IMR-90 (cell line): ENCODE measurements at regions not wholly inside any gene's neighbourhood (a gene's known extent, or its start where the extent isn't known, plus 50 kb on each side); places are given as distances from the start of the nearest gene placed in this dataset.

Experiments
- ATAC-seq: fragments of 200-7000 bp; cut with Tn5 transposase; 2 replicates; pipeline ENCODE4 v1.9.1; 2020; ENCODE audit warnings: low read depth, mild to moderate bottlenecking, moderate library complexity
- BruUV-seq: library from RNA; stranded (reverse); fragments of 400-500 nt; replicated peaks from 2 replicates; lab custom pipeline; 2021; lab: Mats Ljungman, UMichigan
- CTCF ChIA-PET: fragments of 300-600 bp; formaldehyde crosslinking; extraction: SDS; loops from one replicate; lab custom pipeline; 2021; ENCODE audit warnings: antibody characterized with exemption; lab: Yijun Ruan, JAX
- POLR2A ChIA-PET: fragments of 300-600 bp; sonication (Branson Sonifier 250); formaldehyde crosslinking; loops from one replicate; lab custom pipeline; 2022; ENCODE audit warnings: antibody characterized with exemption; ENCODE audit not compliant: unreplicated experiment; lab: Charles Lee
- DNase-seq: peaks from one replicate; pipeline ENCODE4 v3.0.0; 2013
- H2AFZ ChIP-seq: replicated peaks from 2 replicates; pipeline ENCODE3; 2013; ENCODE audit warnings: low read length, mild to moderate bottlenecking; ENCODE audit not compliant: poor library complexity
- H2AK5ac ChIP-seq: 2 replicates; pipeline ENCODE4 v1.6.1; 2013; ENCODE audit warnings: low read depth, low read length, inconsistent platforms
- H2AK9ac ChIP-seq: replicated peaks from 2 replicates; pipeline ENCODE3; 2013; ENCODE audit warnings: mild to moderate bottlenecking, low read depth, low read length, moderate library complexity; ENCODE audit not compliant: poor library complexity
- H2BK120ac ChIP-seq: 2 replicates; pipeline ENCODE4 v1.6.1; 2013; ENCODE audit warnings: low read depth, low read length, inconsistent platforms
- H2BK15ac ChIP-seq: 3 replicates; pipeline ENCODE4 v1.6.1; 2013; ENCODE audit warnings: low read depth, low read length, inconsistent platforms
- H2BK20ac ChIP-seq: 2 replicates; pipeline ENCODE4 v1.6.1; 2013; ENCODE audit warnings: low read depth, mild to moderate bottlenecking, inconsistent platforms, low read length, moderate library complexity
- H2BK5ac ChIP-seq: 2 replicates; pipeline ENCODE4 v1.6.1; 2013; ENCODE audit warnings: mild to moderate bottlenecking, low read depth, low read length, inconsistent platforms; ENCODE audit not compliant: poor library complexity, severe bottlenecking
- H3K14ac ChIP-seq: replicated peaks from 2 replicates; pipeline ENCODE4 v1.6.1; 2013; ENCODE audit warnings: low read depth, low read length, inconsistent platforms
- H3K18ac ChIP-seq: 2 replicates; pipeline ENCODE4 v1.6.1; 2013; ENCODE audit warnings: low read depth, low read length, control low read depth
- H3K23ac ChIP-seq: 2 replicates; pipeline ENCODE4 v1.6.1; 2013; ENCODE audit warnings: low read depth, low read length, inconsistent platforms
- H3K27ac ChIP-seq: 2 replicates; pipeline ENCODE4 v1.5.1; 2013; ENCODE audit warnings: mild to moderate bottlenecking, control low read depth, low read length; ENCODE audit not compliant: insufficient read depth
- H3K27me3 ChIP-seq: 2 replicates; pipeline ENCODE4 v1.6.1; 2013; ENCODE audit warnings: low read length; ENCODE audit not compliant: control insufficient read depth, insufficient read depth
- H3K36me3 ChIP-seq: 2 replicates; pipeline ENCODE4 v1.6.1; 2013; ENCODE audit warnings: low read length, mixed read lengths; ENCODE audit not compliant: control insufficient read depth, insufficient read depth
- H3K4ac ChIP-seq: 2 replicates; pipeline ENCODE4 v1.6.1; 2013; ENCODE audit warnings: low read depth, low read length, inconsistent platforms
- H3K4me1 ChIP-seq: 2 replicates; pipeline ENCODE4 v1.6.1; 2013; ENCODE audit warnings: low read length, mixed read lengths; ENCODE audit not compliant: control insufficient read depth, insufficient read depth
- H3K4me2 ChIP-seq: 2 replicates; pipeline ENCODE4 v1.6.1; 2013; ENCODE audit warnings: low read depth, mild to moderate bottlenecking, control low read depth, low read length, moderate library complexity
- H3K4me3 ChIP-seq: 2 replicates; pipeline ENCODE4 v1.5.1; 2013; ENCODE audit warnings: low read depth, mild to moderate bottlenecking, control low read depth, low read length, moderate library complexity; ENCODE audit not compliant: insufficient read depth
- H3K56ac ChIP-seq: 2 replicates; pipeline ENCODE4 v1.6.1; 2013; ENCODE audit warnings: low read length, inconsistent platforms; ENCODE audit not compliant: insufficient read depth; ENCODE audit errors: extremely low read depth
- H3K79me1 ChIP-seq, 2 experiments: 2 replicates each; pipeline ENCODE4 v1.6.1; 2013; ENCODE audit warnings: low read length in 2 of 2, inconsistent platforms in 1 of 2, low read depth in 1 of 2
- H3K9ac ChIP-seq: 2 replicates; pipeline ENCODE4 v1.6.1; 2013; ENCODE audit warnings: low read depth, low read length, control low read depth
- H3K9me1 ChIP-seq: 2 replicates; pipeline ENCODE4 v1.6.1; 2013; ENCODE audit warnings: low read length, inconsistent platforms; ENCODE audit not compliant: insufficient read depth
- H3K9me3 ChIP-seq: 2 replicates; pipeline ENCODE4 v1.6.1; 2013; ENCODE audit warnings: low read length; ENCODE audit not compliant: control insufficient read depth, insufficient read depth
- H4K20me1 ChIP-seq: 2 replicates; pipeline ENCODE4 v1.6.1; 2013; ENCODE audit warnings: low read length, inconsistent platforms; ENCODE audit not compliant: insufficient read depth
- H4K5ac ChIP-seq: 2 replicates; pipeline ENCODE4 v1.6.1; 2013; ENCODE audit warnings: mild to moderate bottlenecking, low read depth, low read length, control low read depth
- H4K8ac ChIP-seq, 2 experiments: 2 replicates each; pipeline ENCODE4 v1.6.1; 2013; ENCODE audit warnings: low read depth in 2 of 2, low read length in 2 of 2, control low read depth in 1 of 2, inconsistent platforms in 1 of 2
- H4K91ac ChIP-seq: 2 replicates; pipeline ENCODE4 v1.6.1; 2013; ENCODE audit warnings: low read depth, low read length, inconsistent platforms; ENCODE audit not compliant: insufficient read depth
- CEBPB ChIP-seq: IDR thresholded peaks from 2 replicates; pipeline ENCODE4 v1.6.1; 2012; ENCODE audit warnings: low read depth, low read length, improper control_type of control experiment
- MAFK ChIP-seq: IDR thresholded peaks from 2 replicates; pipeline ENCODE4 v1.6.1; 2012; ENCODE audit warnings: low read depth, low read length, improper control_type of control experiment
- MAZ ChIP-seq: IDR thresholded peaks from 2 replicates; pipeline ENCODE4 v1.6.1; 2012; ENCODE audit warnings: low read depth, mild to moderate bottlenecking, low read length, improper control_type of control experiment, moderate library complexity, borderline replicate concordance
- RAD21 ChIP-seq: IDR thresholded peaks from 2 replicates; pipeline ENCODE4 v1.6.1; 2012; ENCODE audit warnings: low read length, improper control_type of control experiment
- SMC3 ChIP-seq: fragments of 150-350 bp; IDR thresholded peaks from 2 replicates; pipeline ENCODE4 v1.6.1; 2016; ENCODE audit warnings: low read depth, mild to moderate bottlenecking, antibody characterized with exemption, low read length, moderate library complexity
- WGBS, 2 experiments: methylation state at CpG; one replicate each; pipeline versions ENCODE4 v1.1.5 to v1.1.7; 2013; ENCODE audit warnings: missing lambda C conversion rate in 2 of 2; ENCODE audit not compliant: insufficient read length in 1 of 2; ENCODE audit errors: extremely low coverage in 2 of 2; 5-methylcytosine and 5-hydroxymethylcytosine counted together
- dilution Hi-C: fragments of 300-500 bp; cut with HindIII; formaldehyde crosslinking; loops from one replicate; pipeline ENCODE4 v1.14.3; 2018; ENCODE audit warnings: low sequenced_read_pairs; ENCODE audit not compliant: unreplicated experiment
- in situ Hi-C: fragments of 300-500 bp; cut with MboI; formaldehyde crosslinking; loops from 3 replicates; pipeline ENCODE4 v1.14.3; 2019; ENCODE audit warnings: low sequenced_read_pairs, inconsistent platforms, mixed read lengths
- intact Hi-C: fragments of 100-400 bp; cut with micrococcal nuclease; formaldehyde crosslinking; loops from 2 replicates; pipeline ENCODE4 v1.10.0; 2022
- TF ChIP-seq, protein P1 (sequence below): conservative IDR thresholded peaks from 2 replicates; pipeline ENCODE4 v1.5.1; 2012; ENCODE audit warnings: mild to moderate bottlenecking, low read depth, low read length, improper control_type of control experiment
- TF ChIP-seq, protein P2 (sequence below): fragments of 150-350 bp; IDR thresholded peaks from 2 replicates; pipeline ENCODE4 v1.6.1; 2016; ENCODE audit warnings: low read depth, mild to moderate bottlenecking, low read length, moderate library complexity, borderline replicate concordance
- TF ChIP-seq, protein P3 (sequence below): fragments of 150-350 bp; IDR thresholded peaks from 2 replicates; pipeline ENCODE4 v1.6.1; 2017; ENCODE audit warnings: mild to moderate bottlenecking, antibody characterized with exemption, low read length, low read depth

DNA sequence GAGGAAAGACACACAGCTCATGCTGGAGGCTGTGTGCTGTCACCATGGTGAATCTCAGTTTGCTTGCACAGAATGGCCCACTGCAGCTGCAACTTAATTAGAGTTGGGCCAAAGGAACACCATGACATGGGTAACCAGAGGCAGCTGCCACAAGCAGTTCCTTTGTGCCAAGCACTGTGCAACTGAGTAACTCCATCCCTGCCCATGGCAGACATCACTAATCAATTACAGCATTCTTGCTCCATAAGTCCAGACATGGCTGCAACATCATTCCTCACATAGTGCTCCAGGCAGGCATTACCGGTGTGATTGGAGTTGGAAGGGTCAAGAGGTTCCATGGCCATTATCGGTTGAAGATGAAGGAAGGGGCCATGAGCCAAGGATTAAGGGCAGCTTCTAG lies 207.0 kb downstream of the RBM19 start:
- no TSS peak for BruUV-seq

More for the DNA sequence above, 207.0 kb downstream of the RBM19 start:
- TF ChIP-seq, protein P1, sequence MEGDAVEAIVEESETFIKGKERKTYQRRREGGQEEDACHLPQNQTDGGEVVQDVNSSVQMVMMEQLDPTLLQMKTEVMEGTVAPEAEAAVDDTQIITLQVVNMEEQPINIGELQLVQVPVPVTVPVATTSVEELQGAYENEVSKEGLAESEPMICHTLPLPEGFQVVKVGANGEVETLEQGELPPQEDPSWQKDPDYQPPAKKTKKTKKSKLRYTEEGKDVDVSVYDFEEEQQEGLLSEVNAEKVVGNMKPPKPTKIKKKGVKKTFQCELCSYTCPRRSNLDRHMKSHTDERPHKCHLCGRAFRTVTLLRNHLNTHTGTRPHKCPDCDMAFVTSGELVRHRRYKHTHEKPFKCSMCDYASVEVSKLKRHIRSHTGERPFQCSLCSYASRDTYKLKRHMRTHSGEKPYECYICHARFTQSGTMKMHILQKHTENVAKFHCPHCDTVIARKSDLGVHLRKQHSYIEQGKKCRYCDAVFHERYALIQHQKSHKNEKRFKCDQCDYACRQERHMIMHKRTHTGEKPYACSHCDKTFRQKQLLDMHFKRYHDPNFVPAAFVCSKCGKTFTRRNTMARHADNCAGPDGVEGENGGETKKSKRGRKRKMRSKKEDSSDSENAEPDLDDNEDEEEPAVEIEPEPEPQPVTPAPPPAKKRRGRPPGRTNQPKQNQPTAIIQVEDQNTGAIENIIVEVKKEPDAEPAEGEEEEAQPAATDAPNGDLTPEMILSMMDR = no peak
- TF ChIP-seq, protein P2, sequence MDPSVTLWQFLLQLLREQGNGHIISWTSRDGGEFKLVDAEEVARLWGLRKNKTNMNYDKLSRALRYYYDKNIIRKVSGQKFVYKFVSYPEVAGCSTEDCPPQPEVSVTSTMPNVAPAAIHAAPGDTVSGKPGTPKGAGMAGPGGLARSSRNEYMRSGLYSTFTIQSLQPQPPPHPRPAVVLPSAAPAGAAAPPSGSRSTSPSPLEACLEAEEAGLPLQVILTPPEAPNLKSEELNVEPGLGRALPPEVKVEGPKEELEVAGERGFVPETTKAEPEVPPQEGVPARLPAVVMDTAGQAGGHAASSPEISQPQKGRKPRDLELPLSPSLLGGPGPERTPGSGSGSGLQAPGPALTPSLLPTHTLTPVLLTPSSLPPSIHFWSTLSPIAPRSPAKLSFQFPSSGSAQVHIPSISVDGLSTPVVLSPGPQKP = no peak
- TF ChIP-seq CEBPB (no peak), RAD21 (no peak), MAFK (no peak), MAZ (no peak), SMC3 (no peak)
- TF ChIP-seq, protein P3, sequence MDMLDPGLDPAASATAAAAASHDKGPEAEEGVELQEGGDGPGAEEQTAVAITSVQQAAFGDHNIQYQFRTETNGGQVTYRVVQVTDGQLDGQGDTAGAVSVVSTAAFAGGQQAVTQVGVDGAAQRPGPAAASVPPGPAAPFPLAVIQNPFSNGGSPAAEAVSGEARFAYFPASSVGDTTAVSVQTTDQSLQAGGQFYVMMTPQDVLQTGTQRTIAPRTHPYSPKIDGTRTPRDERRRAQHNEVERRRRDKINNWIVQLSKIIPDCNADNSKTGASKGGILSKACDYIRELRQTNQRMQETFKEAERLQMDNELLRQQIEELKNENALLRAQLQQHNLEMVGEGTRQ = no peak
- Histone ChIP-seq H4K8ac (no peak overlapping the region), H2AFZ (peak overlapping the region; percentile 30), H2BK20ac (no peak overlapping the region), H4K20me1 (no peaks in the 10 kb centered on the region), H2BK120ac (no peak overlapping the region), H3K56ac (no peak overlapping the region), H3K4me1 (no peaks in the 10 kb centered on the region), H3K4me2 (no peak overlapping the region), H2AK5ac (no peak overlapping the region), H4K91ac (no peak overlapping the region), H3K27ac (no peak overlapping the region), H3K4ac (no peak overlapping the region), H3K36me3 (no peaks in the 10 kb centered on the region), H3K23ac (no peak overlapping the region), H3K79me1 (no peaks in the 10 kb centered on the region), H3K9me3 (no peaks in the 10 kb centered on the region), H4K5ac (no peak overlapping the region), H3K4me3 (no peak overlapping the region), H2AK9ac (no peak overlapping the region), H3K27me3 (peaks cover 22% of the 10 kb centered on the region), H2BK15ac (no peak overlapping the region), H3K9me1 (peaks cover 4% of the 10 kb centered on the region; the same call in 1 of the 2 replicates), H2BK5ac (no peak overlapping the region), H3K9ac (no peak overlapping the region), H3K14ac (no peak overlapping the region), H3K18ac (no peak overlapping the region)
- CTCF ChIA-PET = no interaction called here
- no peak for ATAC-seq
- no CpG with 5 or more reads among the region's 2 CpGs for WGBS, 2 experiments
- intact Hi-C loops = no loop called here
- DNase-seq = no peak
- dilution Hi-C loops = no loop called here
- POLR2A ChIA-PET = no interaction called here
- in situ Hi-C loops = no loop called here
